ENCODE measurements at regions not wholly inside any gene's neighbourhood (a gene's known extent, or its start where the extent isn't known, plus 50 kb on each side); places are given as distances from the start of the nearest gene placed in this dataset.

DNA sequence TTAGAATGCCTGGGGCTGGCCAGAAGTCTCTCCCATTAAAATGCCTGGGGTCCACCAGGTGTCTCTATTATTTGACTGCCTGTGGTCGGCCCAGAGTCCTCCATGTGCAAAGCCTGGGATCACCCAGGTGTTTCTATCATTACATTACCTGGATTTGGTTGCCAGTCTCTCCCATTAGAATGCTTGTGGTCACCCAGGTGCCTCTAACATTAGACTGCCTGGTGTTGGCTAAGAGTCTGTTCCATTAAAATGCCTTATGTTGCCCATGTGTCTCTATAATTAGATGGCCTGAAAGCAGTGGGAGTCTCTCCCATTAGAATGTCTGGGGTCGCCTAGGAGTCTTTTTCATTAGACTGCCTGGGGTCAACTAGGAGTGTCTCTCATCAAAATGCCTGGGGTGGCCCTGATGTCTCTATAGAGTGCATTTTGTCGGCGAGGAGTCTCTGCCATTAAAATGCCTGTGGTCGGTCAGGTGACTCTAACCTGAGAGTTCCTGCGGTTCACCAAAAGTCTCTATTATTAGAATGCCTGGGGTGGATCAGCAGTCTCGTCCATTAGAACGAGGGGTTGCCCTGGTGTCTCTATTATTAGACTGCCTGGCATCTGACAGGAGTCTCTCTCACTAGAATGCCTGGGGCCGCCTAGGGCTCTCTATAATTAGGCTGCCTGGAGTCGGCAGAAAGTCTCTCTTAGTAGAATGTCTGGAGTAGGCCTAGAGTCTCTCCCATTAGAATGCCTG is 1540.5 kb downstream of the UQCRFS1 start:
- Histone ChIP-seq H3K4me3 (ENCODE audit: low read depth, low read length) (no peak overlapping the region), H3K9me3 (ENCODE audit: control insufficient read depth, insufficient read depth, low read depth, low read length) (peaks cover 9% of the 10 kb centered on the region), H3K27ac (ENCODE audit: extremely low read depth, low read depth, low read length) (no peak overlapping the region), H3K36me3 (ENCODE audit: control insufficient read depth in 2 of 2, insufficient read depth in 1 of 2, low read length in 2 of 2) (no peaks in the 10 kb centered on the region), H3K4me1 (ENCODE audit: control insufficient read depth, insufficient read depth, low read length) (no peaks in the 10 kb centered on the region)
- POLR2A ChIA-PET, result no interaction called here
- CTCF ChIA-PET, result no interaction called here
- TF ChIP-seq, protein P1, sequence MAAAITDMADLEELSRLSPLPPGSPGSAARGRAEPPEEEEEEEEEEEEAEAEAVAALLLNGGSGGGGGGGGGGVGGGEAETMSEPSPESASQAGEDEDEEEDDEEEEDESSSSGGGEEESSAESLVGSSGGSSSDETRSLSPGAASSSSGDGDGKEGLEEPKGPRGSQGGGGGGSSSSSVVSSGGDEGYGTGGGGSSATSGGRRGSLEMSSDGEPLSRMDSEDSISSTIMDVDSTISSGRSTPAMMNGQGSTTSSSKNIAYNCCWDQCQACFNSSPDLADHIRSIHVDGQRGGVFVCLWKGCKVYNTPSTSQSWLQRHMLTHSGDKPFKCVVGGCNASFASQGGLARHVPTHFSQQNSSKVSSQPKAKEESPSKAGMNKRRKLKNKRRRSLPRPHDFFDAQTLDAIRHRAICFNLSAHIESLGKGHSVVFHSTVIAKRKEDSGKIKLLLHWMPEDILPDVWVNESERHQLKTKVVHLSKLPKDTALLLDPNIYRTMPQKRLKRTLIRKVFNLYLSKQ (tag by site-specific recombination; IDR thresholded peaks at IDR 0.05; ENCODE audit: borderline replicate concordance), result no peak
- TF ChIP-seq ZNF530 (tag by site-specific recombination; IDR thresholded peaks at IDR 0.05; ENCODE audit: low read depth) (no peak), ZNF341 (tag by site-specific recombination; IDR thresholded peaks at IDR 0.05; ENCODE audit: low read depth) (no peak), ZNF549 (tag by site-specific recombination; IDR thresholded peaks at IDR 0.05) (no peak), ZNF202 (tag by site-specific recombination; IDR thresholded peaks at IDR 0.05; ENCODE audit: borderline replicate concordance) (no peak), SP3 (tag by site-specific recombination; IDR thresholded peaks at IDR 0.05) (no peak), BCL11B (tag by site-specific recombination; IDR thresholded peaks at IDR 0.05; ENCODE audit: low read depth) (no peak)
- TF ChIP-seq, protein P2, sequence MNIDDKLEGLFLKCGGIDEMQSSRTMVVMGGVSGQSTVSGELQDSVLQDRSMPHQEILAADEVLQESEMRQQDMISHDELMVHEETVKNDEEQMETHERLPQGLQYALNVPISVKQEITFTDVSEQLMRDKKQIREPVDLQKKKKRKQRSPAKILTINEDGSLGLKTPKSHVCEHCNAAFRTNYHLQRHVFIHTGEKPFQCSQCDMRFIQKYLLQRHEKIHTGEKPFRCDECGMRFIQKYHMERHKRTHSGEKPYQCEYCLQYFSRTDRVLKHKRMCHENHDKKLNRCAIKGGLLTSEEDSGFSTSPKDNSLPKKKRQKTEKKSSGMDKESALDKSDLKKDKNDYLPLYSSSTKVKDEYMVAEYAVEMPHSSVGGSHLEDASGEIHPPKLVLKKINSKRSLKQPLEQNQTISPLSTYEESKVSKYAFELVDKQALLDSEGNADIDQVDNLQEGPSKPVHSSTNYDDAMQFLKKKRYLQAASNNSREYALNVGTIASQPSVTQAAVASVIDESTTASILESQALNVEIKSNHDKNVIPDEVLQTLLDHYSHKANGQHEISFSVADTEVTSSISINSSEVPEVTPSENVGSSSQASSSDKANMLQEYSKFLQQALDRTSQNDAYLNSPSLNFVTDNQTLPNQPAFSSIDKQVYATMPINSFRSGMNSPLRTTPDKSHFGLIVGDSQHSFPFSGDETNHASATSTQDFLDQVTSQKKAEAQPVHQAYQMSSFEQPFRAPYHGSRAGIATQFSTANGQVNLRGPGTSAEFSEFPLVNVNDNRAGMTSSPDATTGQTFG (tag by site-specific recombination; IDR thresholded peaks at IDR 0.05; ENCODE audit: borderline replicate concordance), result no peak

DNA sequence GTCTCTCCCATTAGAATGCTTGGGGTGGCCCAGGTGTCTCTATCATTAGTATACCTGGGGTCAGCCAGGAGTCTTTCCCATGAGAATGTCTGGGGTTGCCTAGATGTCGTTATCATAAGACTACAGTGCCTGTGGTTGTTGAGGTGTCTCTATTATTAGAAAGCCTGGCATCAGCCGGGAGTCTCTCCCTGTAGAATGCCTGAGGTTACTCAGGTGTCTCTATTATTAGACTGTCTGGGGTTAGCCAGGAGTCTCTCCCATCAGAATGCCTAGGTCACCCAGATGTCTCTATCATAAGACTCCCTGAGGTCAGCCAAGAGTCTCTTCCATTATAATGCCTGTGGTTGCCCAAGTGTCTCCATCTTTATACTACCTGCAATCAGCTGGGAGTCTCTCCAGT is 1541.1 kb downstream of the UQCRFS1 start:
- H3K9me3 ChIP-seq (ENCODE audit: control insufficient read depth, insufficient read depth, low read depth, low read length), result peaks cover 12% of the 10 kb centered on the region
- H3K4me3 ChIP-seq (ENCODE audit: low read depth, low read length), result no peak overlapping the region
- H3K4me1 ChIP-seq (ENCODE audit: control insufficient read depth, insufficient read depth, low read length), result no peaks in the 10 kb centered on the region
- H3K36me3 ChIP-seq (ENCODE audit: control insufficient read depth in 2 of 2, insufficient read depth in 1 of 2, low read length in 2 of 2), result no peaks in the 10 kb centered on the region
- H3K27ac ChIP-seq (ENCODE audit: extremely low read depth, low read depth, low read length), result no peak overlapping the region
- CTCF ChIA-PET, result no interaction called here
- POLR2A ChIA-PET, result no interaction called here
- TF ChIP-seq ZNF132 (tag by site-specific recombination; IDR thresholded peaks at IDR 0.05; ENCODE audit: borderline replicate concordance) (no peak), YY1 (tag by site-specific recombination; IDR thresholded peaks at IDR 0.05) (no peak), ZFP69B (tag by site-specific recombination; IDR thresholded peaks at IDR 0.05) (no peak), ZNF610 (tag by site-specific recombination; IDR thresholded peaks at IDR 0.05; ENCODE audit: borderline replicate concordance) (no peak), ZNF785 (tag by site-specific recombination; IDR thresholded peaks at IDR 0.05) (no peak), FEZF1 (tag by site-specific recombination; IDR thresholded peaks at IDR 0.05) (no peak), ZNF16 (tag by site-specific recombination; IDR thresholded peaks at IDR 0.05; ENCODE audit: low read depth) (no peak), SCRT2 (tag by site-specific recombination; IDR thresholded peaks at IDR 0.05) (no peak), ZNF404 (tag by site-specific recombination; IDR thresholded peaks at IDR 0.05) (no peak), GLIS2 (tag by site-specific recombination; IDR thresholded peaks at IDR 0.05) (no peak)
- TF ChIP-seq, protein P3, sequence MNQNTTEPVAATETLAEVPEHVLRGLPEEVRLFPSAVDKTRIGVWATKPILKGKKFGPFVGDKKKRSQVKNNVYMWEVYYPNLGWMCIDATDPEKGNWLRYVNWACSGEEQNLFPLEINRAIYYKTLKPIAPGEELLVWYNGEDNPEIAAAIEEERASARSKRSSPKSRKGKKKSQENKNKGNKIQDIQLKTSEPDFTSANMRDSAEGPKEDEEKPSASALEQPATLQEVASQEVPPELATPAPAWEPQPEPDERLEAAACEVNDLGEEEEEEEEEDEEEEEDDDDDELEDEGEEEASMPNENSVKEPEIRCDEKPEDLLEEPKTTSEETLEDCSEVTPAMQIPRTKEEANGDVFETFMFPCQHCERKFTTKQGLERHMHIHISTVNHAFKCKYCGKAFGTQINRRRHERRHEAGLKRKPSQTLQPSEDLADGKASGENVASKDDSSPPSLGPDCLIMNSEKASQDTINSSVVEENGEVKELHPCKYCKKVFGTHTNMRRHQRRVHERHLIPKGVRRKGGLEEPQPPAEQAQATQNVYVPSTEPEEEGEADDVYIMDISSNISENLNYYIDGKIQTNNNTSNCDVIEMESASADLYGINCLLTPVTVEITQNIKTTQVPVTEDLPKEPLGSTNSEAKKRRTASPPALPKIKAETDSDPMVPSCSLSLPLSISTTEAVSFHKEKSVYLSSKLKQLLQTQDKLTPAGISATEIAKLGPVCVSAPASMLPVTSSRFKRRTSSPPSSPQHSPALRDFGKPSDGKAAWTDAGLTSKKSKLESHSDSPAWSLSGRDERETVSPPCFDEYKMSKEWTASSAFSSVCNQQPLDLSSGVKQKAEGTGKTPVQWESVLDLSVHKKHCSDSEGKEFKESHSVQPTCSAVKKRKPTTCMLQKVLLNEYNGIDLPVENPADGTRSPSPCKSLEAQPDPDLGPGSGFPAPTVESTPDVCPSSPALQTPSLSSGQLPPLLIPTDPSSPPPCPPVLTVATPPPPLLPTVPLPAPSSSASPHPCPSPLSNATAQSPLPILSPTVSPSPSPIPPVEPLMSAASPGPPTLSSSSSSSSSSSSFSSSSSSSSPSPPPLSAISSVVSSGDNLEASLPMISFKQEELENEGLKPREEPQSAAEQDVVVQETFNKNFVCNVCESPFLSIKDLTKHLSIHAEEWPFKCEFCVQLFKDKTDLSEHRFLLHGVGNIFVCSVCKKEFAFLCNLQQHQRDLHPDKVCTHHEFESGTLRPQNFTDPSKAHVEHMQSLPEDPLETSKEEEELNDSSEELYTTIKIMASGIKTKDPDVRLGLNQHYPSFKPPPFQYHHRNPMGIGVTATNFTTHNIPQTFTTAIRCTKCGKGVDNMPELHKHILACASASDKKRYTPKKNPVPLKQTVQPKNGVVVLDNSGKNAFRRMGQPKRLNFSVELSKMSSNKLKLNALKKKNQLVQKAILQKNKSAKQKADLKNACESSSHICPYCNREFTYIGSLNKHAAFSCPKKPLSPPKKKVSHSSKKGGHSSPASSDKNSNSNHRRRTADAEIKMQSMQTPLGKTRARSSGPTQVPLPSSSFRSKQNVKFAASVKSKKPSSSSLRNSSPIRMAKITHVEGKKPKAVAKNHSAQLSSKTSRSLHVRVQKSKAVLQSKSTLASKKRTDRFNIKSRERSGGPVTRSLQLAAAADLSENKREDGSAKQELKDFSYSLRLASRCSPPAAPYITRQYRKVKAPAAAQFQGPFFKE (tag by site-specific recombination; IDR thresholded peaks at IDR 0.05; ENCODE audit: borderline replicate concordance), result no peak
- TF ChIP-seq, protein P4, sequence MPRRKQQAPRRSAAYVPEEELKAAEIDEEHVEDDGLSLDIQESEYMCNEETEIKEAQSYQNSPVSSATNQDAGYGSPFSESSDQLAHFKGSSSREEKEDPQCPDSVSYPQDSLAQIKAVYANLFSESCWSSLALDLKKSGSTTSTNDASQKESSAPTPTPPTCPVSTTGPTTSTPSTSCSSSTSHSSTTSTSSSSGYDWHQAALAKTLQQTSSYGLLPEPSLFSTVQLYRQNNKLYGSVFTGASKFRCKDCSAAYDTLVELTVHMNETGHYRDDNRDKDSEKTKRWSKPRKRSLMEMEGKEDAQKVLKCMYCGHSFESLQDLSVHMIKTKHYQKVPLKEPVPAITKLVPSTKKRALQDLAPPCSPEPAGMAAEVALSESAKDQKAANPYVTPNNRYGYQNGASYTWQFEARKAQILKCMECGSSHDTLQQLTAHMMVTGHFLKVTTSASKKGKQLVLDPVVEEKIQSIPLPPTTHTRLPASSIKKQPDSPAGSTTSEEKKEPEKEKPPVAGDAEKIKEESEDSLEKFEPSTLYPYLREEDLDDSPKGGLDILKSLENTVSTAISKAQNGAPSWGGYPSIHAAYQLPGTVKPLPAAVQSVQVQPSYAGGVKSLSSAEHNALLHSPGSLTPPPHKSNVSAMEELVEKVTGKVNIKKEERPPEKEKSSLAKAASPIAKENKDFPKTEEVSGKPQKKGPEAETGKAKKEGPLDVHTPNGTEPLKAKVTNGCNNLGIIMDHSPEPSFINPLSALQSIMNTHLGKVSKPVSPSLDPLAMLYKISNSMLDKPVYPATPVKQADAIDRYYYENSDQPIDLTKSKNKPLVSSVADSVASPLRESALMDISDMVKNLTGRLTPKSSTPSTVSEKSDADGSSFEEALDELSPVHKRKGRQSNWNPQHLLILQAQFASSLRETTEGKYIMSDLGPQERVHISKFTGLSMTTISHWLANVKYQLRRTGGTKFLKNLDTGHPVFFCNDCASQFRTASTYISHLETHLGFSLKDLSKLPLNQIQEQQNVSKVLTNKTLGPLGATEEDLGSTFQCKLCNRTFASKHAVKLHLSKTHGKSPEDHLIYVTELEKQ (tag by site-specific recombination; IDR thresholded peaks at IDR 0.05; ENCODE audit: borderline replicate concordance), result no peak
